Uterus (tissue), 2 donors: ENCODE measurements at regions not wholly inside any gene's neighbourhood (a gene's known extent, or its start where the extent isn't known, plus 50 kb on each side); places are given as distances from the start of the nearest gene placed in this dataset.

Experiments used
- POLR2A ChIP-seq, 2 donors: fragments of 450-650 bp; IDR thresholded peaks; one replicate each; pipeline ENCODE4 v1.6.1; 2016; ENCODE audit warnings: antibody characterized with exemption in 2 of 2, mild to moderate bottlenecking in 1 of 2, moderate library complexity in 1 of 2
- TF ChIP-seq, protein P1 (sequence below), 4 experiments: fragments of 200-600 bp in 2 of 4; fragments of 450-650 bp in 2 of 4; sonication (generic) in 2 of 4; IDR thresholded peaks; one replicate each; pipeline ENCODE4 v1.5.1; 2016 to 2019; ENCODE audit warnings: antibody characterized with exemption in 4 of 4, mild to moderate bottlenecking in 2 of 4, moderate library complexity in 1 of 4

DNA sequence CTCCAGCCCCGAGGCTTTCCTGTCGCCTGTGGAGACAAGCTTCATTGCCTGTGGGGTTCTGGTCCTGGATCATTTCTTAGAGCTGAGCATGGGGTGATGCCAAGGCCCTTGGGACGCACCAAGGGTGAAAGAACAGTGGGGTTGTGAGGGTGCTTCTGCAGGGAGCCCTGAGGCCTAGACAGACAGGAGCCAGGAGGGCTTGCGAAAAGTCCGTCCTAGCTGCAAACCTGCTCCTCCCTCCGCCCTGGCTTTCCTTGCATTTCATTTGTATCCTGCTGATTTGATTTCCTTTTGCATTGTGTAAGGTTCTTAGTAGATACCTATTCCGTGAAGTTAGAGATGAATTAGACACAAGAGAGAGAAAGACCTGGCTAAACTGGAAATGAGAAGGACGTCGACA lies 286.9 kb upstream of the C2CD4B start:
- no peak for TF ChIP-seq POLR2A (IDR thresholded peaks at IDR 0.05)
- TF ChIP-seq, protein P1, sequence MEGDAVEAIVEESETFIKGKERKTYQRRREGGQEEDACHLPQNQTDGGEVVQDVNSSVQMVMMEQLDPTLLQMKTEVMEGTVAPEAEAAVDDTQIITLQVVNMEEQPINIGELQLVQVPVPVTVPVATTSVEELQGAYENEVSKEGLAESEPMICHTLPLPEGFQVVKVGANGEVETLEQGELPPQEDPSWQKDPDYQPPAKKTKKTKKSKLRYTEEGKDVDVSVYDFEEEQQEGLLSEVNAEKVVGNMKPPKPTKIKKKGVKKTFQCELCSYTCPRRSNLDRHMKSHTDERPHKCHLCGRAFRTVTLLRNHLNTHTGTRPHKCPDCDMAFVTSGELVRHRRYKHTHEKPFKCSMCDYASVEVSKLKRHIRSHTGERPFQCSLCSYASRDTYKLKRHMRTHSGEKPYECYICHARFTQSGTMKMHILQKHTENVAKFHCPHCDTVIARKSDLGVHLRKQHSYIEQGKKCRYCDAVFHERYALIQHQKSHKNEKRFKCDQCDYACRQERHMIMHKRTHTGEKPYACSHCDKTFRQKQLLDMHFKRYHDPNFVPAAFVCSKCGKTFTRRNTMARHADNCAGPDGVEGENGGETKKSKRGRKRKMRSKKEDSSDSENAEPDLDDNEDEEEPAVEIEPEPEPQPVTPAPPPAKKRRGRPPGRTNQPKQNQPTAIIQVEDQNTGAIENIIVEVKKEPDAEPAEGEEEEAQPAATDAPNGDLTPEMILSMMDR (IDR thresholded peaks at IDR 0.05): no peak
